ENCODE measurements at regions not wholly inside any gene's neighbourhood (a gene's known extent, or its start where the extent isn't known, plus 50 kb on each side); places are given as distances from the start of the nearest gene placed in this dataset.
"Not testable (repeated sequence)": the region's sequence is repeated elsewhere in the genome, so short reads cannot be mapped to it uniquely, and the experiment has no call there.

DNA sequence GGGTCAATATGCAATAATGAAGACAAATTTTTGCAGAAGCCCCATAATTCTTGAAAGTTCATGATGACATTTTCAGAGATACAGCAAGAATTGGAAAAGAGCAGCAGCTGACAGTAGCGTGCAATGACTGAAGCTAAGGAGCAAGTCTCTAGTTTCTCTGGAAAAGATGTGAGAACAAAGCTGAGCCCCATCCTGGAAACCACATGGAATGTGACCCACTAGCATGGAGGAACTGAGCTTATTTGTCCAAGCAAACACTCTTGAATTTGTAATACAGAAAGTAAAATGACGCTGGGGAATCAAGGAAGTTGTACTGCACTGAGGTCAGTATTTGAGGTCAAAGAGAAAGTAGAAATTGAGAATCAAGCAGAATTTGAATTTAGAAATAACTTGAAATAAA, 1447.2 kb downstream of the FSTL5 start:
- no peaks in the 10 kb centered on the region for H3K9me3 ChIP-seq
- DNase-seq (ENCODE audit: low spot score), result no peak
- TF ChIP-seq, protein P1, sequence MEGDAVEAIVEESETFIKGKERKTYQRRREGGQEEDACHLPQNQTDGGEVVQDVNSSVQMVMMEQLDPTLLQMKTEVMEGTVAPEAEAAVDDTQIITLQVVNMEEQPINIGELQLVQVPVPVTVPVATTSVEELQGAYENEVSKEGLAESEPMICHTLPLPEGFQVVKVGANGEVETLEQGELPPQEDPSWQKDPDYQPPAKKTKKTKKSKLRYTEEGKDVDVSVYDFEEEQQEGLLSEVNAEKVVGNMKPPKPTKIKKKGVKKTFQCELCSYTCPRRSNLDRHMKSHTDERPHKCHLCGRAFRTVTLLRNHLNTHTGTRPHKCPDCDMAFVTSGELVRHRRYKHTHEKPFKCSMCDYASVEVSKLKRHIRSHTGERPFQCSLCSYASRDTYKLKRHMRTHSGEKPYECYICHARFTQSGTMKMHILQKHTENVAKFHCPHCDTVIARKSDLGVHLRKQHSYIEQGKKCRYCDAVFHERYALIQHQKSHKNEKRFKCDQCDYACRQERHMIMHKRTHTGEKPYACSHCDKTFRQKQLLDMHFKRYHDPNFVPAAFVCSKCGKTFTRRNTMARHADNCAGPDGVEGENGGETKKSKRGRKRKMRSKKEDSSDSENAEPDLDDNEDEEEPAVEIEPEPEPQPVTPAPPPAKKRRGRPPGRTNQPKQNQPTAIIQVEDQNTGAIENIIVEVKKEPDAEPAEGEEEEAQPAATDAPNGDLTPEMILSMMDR (IDR thresholded peaks at IDR 0.05), result no peak
- ATAC-seq (ENCODE audit: insufficient number of reproducible peaks, low FRiP score, low read depth), result no peak
- H3K4me1 ChIP-seq (ENCODE audit: control insufficient read depth in 1 of 2, low read depth in 2 of 2), result no peaks in the 10 kb centered on the region
- H3K4me3 ChIP-seq, result no peak overlapping the region
- no peak overlapping the region for H3K27ac ChIP-seq
- no peaks in the 10 kb centered on the region for H3K27me3 ChIP-seq (replicated peaks; ENCODE audit: insufficient read depth)
- H3K36me3 ChIP-seq, result no peaks in the 10 kb centered on the region

DNA sequence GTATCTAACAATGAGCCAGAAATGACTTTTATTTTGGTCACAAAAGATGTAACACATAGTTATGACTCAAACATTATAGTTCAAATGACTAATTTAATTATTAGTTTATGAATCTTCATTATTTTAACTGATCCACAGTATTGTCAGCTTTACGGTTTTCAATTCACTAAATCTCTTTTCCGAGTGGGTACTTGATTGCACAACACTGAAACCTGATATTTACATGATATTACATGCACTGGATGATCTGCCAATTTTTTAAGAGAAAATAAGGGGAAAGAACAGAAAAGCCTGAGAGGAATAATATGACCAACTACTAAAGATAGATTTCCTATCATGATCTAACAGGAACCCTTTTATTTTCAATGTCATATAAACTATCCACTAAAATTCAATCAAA, 1446.0 kb downstream of the FSTL5 start:
- no peaks in the 10 kb centered on the region for H3K27me3 ChIP-seq (replicated peaks; ENCODE audit: insufficient read depth)
- no peak overlapping the region for H3K27ac ChIP-seq
- TF ChIP-seq, protein P1 (IDR thresholded peaks at IDR 0.05), result no peak
- DNase-seq (ENCODE audit: low spot score) (no peak), ATAC-seq (ENCODE audit: insufficient number of reproducible peaks, low FRiP score, low read depth) (no peak)
- no peak overlapping the region for H3K4me3 ChIP-seq
- H3K36me3 ChIP-seq, result no peaks in the 10 kb centered on the region
- no peaks in the 10 kb centered on the region for H3K4me1 ChIP-seq (ENCODE audit: control insufficient read depth in 1 of 2, low read depth in 2 of 2)
- H3K9me3 ChIP-seq, result no peaks in the 10 kb centered on the region

DNA sequence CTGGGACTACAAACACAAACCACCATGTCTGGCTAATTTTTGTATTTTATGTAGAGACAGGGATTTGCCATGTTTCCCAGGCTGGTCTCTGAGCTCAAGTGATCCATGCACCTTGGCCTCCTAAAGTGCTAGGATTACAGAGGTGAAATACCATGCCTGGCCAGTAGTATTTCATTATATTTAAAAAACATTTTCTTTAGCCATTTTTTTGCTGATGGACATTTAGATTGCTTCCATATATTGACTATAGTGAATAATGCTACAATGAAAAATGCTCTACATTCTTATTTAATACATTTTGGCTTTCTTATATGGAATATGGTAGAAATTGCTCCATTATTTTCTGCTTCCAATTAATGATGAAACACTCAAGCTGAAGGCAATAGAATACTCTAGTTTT, 1439.7 kb downstream of the FSTL5 start:
- H3K4me1 ChIP-seq (ENCODE audit: control insufficient read depth in 1 of 2, low read depth in 2 of 2), result no peaks in the 10 kb centered on the region
- no peak for DNase-seq (ENCODE audit: low spot score)
- H3K9me3 ChIP-seq, result no peaks in the 10 kb centered on the region
- H3K36me3 ChIP-seq, result no peaks in the 10 kb centered on the region
- TF ChIP-seq, protein P1 (IDR thresholded peaks at IDR 0.05), result no peak
- ATAC-seq (ENCODE audit: insufficient number of reproducible peaks, low FRiP score, low read depth), result no peak
- H3K27ac ChIP-seq, result no peak overlapping the region
- H3K4me3 ChIP-seq, result no peak overlapping the region
- no peaks in the 10 kb centered on the region for H3K27me3 ChIP-seq (replicated peaks; ENCODE audit: insufficient read depth)

DNA sequence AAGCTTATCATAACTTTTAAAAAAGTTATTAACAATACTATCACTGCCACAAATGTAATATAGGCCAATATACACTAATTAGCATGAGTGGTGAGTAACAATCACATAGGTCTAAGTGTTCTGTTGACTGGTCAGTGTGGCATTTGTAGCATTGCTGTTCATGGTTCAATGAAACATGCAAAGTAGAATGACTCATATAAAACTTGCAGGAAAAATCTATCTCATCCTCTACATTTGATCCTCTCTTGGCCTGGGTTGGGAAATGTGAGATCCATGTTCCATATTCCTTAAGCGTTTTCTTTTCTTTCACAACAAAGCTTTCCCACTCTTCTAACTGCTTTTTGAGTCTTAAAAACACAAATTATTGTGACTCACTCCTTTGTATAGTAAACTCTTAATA, 1418.7 kb downstream of the FSTL5 start:
- no peaks in the 10 kb centered on the region for H3K9me3 ChIP-seq
- H3K27me3 ChIP-seq (replicated peaks; ENCODE audit: insufficient read depth), result no peaks in the 10 kb centered on the region
- no peaks in the 10 kb centered on the region for H3K4me1 ChIP-seq (ENCODE audit: control insufficient read depth in 1 of 2, low read depth in 2 of 2)
- DNase-seq (ENCODE audit: low spot score) (no peak), ATAC-seq (ENCODE audit: insufficient number of reproducible peaks, low FRiP score, low read depth) (no peak)
- H3K36me3 ChIP-seq, result no peaks in the 10 kb centered on the region
- no peak overlapping the region for H3K27ac ChIP-seq
- TF ChIP-seq, protein P1 (IDR thresholded peaks at IDR 0.05), result no peak
- H3K4me3 ChIP-seq, result no peak overlapping the region

DNA sequence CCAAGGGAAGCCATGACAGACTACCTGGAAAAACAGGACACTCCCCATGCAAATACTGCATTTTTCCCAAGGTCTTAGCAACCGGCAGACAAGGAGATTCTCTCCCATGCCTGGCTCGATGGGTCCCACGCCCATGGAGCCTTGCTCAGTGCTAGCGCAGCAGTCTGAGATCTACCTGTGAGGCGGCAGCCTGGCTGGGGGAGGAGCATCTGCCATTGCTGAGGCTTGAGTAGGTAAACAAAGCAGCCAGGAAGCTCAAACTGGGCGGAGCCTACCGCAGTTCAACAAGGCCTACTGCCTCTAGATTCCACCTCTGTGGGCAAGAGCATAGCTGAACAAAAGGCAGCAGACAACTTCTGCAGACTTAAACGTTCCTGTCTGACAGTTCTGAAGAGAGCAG, 1417.2 kb downstream of the FSTL5 start:
- H3K9me3 ChIP-seq; H3K27ac ChIP-seq; ATAC-seq (ENCODE audit: insufficient number of reproducible peaks, low FRiP score, low read depth); H3K36me3 ChIP-seq; H3K4me3 ChIP-seq; DNase-seq (ENCODE audit: low spot score); H3K27me3 ChIP-seq (replicated peaks; ENCODE audit: insufficient read depth); H3K4me1 ChIP-seq (ENCODE audit: control insufficient read depth in 1 of 2, low read depth in 2 of 2): not testable (repeated sequence)

DNA sequence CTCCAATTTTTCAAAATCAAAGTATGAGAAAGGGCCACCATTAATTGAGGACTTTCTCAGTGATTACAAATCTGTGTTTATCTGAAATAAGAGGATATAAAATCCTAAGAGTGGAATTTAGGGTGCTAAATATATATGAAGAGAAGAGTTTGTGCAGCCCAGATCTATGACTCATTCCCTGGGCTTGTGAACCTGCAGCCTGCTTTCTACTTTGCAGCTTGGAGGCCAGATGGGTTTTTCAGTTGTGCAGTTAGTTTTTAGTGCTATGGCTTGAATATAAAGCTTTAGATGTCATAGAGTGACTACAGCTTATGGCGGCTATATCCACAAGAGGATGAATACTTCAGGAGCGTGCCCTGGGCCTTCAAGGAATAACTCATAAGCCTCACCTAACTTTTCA, 1391.1 kb downstream of the FSTL5 start:
- DNase-seq (ENCODE audit: low spot score) (no peak), ATAC-seq (ENCODE audit: insufficient number of reproducible peaks, low FRiP score, low read depth) (no peak)
- H3K36me3 ChIP-seq, result no peaks in the 10 kb centered on the region
- H3K27ac ChIP-seq, result no peak overlapping the region
- no peaks in the 10 kb centered on the region for H3K4me1 ChIP-seq (ENCODE audit: control insufficient read depth in 1 of 2, low read depth in 2 of 2)
- TF ChIP-seq, protein P1 (IDR thresholded peaks at IDR 0.05), result no peak
- H3K27me3 ChIP-seq (replicated peaks; ENCODE audit: insufficient read depth), result no peaks in the 10 kb centered on the region
- no peak overlapping the region for H3K4me3 ChIP-seq
- no peaks in the 10 kb centered on the region for H3K9me3 ChIP-seq

All from thoracic aorta (tissue), 2 donors.